ENCODE measurements at regions not wholly inside any gene's neighbourhood (a gene's known extent, or its start where the extent isn't known, plus 50 kb on each side); places are given as distances from the start of the nearest gene placed in this dataset.

DNA sequence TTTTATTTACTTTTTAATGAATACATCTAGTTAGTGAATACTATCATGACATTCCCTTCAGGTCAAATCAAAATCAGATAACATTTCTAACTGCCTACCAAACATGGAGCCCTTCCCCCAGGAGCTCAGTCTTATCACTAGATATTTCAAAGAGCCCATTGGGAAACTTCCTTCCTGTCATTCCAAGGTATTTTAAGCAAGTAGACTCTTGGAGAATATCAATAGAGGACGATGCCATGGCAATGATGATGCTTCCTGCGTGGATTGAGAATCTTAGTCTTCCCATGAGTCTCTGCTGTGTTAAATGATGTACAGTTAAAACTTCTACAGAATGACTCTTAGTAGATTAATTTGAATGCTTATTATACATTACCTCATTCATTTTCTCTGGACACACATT is 384.9 kb downstream of the CENPW start:
- Histone ChIP-seq H3F3A (replicated peaks; ENCODE audit: low read depth) (no peaks in the 10 kb centered on the region), H3K27ac (ENCODE audit: low read depth) (no peak overlapping the region), H3K36me3 (ENCODE audit: insufficient read depth) (no peaks in the 10 kb centered on the region; the same call in 1 of the 2 replicates), H3K9me2 (ENCODE audit: insufficient read depth) (no peaks in the 10 kb centered on the region), H4K20me1 (replicated peaks; ENCODE audit: insufficient read depth) (no peaks in the 10 kb centered on the region), H3K4me3 (no peak overlapping the region), H3K4me2 (no peak overlapping the region), H2AFZ (no peak overlapping the region), H3K79me2 (replicated peaks; ENCODE audit: insufficient read depth) (no peaks in the 10 kb centered on the region), H3K27me3 (ENCODE audit: insufficient read depth) (no peaks in the 10 kb centered on the region), H3K4me1 (ENCODE audit: insufficient read depth) (no peaks in the 10 kb centered on the region)
- no peaks in the 10 kb centered on the region for H3K27me3 Mint-ChIP-seq (ENCODE audit: insufficient read depth, low read depth, poor library complexity)
- H3K4me3 Mint-ChIP-seq = no peak overlapping the region
- DNase-seq (ENCODE audit: low spot score) (no peak), ATAC-seq (no peak)
- H3K4me1 Mint-ChIP-seq = no peaks in the 10 kb centered on the region
- peaks cover 40% of the 10 kb centered on the region for H3K9me3 Mint-ChIP-seq
- TF ChIP-seq EZH2phosphoT487 (IDR thresholded peaks at IDR 0.05; ENCODE audit: unreplicated experiment) (no peak), ZNF331 (CRISPR knock-in tag; IDR thresholded peaks at IDR 0.05; ENCODE audit: low read depth) (no peak), STAT1 (IDR thresholded peaks at IDR 0.05; ENCODE audit: unreplicated experiment) (no peak), ZNF114 (CRISPR knock-in tag; IDR thresholded peaks at IDR 0.05) (no peak), JUNB (IDR thresholded peaks at IDR 0.05; ENCODE audit: unreplicated experiment) (no peak), EZH2 (IDR thresholded peaks at IDR 0.05; ENCODE audit: low read depth, unreplicated experiment) (no peak), ETS1 (IDR thresholded peaks at IDR 0.05) (no peak), CREB1 (CRISPR knock-in tag; IDR thresholded peaks at IDR 0.05; ENCODE audit: low read depth) (no peak), POLR2AphosphoS5 (IDR thresholded peaks at IDR 0.05; ENCODE audit: low read depth) (no peak), NANOG (IDR thresholded peaks at IDR 0.05; ENCODE audit: borderline replicate concordance) (no peak)
- TF ChIP-seq, protein P1, sequence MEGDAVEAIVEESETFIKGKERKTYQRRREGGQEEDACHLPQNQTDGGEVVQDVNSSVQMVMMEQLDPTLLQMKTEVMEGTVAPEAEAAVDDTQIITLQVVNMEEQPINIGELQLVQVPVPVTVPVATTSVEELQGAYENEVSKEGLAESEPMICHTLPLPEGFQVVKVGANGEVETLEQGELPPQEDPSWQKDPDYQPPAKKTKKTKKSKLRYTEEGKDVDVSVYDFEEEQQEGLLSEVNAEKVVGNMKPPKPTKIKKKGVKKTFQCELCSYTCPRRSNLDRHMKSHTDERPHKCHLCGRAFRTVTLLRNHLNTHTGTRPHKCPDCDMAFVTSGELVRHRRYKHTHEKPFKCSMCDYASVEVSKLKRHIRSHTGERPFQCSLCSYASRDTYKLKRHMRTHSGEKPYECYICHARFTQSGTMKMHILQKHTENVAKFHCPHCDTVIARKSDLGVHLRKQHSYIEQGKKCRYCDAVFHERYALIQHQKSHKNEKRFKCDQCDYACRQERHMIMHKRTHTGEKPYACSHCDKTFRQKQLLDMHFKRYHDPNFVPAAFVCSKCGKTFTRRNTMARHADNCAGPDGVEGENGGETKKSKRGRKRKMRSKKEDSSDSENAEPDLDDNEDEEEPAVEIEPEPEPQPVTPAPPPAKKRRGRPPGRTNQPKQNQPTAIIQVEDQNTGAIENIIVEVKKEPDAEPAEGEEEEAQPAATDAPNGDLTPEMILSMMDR (conservative IDR thresholded peaks at IDR 0.05; ENCODE audit: low read depth in 2 of 2) = no peak
- TF ChIP-seq, protein P2, sequence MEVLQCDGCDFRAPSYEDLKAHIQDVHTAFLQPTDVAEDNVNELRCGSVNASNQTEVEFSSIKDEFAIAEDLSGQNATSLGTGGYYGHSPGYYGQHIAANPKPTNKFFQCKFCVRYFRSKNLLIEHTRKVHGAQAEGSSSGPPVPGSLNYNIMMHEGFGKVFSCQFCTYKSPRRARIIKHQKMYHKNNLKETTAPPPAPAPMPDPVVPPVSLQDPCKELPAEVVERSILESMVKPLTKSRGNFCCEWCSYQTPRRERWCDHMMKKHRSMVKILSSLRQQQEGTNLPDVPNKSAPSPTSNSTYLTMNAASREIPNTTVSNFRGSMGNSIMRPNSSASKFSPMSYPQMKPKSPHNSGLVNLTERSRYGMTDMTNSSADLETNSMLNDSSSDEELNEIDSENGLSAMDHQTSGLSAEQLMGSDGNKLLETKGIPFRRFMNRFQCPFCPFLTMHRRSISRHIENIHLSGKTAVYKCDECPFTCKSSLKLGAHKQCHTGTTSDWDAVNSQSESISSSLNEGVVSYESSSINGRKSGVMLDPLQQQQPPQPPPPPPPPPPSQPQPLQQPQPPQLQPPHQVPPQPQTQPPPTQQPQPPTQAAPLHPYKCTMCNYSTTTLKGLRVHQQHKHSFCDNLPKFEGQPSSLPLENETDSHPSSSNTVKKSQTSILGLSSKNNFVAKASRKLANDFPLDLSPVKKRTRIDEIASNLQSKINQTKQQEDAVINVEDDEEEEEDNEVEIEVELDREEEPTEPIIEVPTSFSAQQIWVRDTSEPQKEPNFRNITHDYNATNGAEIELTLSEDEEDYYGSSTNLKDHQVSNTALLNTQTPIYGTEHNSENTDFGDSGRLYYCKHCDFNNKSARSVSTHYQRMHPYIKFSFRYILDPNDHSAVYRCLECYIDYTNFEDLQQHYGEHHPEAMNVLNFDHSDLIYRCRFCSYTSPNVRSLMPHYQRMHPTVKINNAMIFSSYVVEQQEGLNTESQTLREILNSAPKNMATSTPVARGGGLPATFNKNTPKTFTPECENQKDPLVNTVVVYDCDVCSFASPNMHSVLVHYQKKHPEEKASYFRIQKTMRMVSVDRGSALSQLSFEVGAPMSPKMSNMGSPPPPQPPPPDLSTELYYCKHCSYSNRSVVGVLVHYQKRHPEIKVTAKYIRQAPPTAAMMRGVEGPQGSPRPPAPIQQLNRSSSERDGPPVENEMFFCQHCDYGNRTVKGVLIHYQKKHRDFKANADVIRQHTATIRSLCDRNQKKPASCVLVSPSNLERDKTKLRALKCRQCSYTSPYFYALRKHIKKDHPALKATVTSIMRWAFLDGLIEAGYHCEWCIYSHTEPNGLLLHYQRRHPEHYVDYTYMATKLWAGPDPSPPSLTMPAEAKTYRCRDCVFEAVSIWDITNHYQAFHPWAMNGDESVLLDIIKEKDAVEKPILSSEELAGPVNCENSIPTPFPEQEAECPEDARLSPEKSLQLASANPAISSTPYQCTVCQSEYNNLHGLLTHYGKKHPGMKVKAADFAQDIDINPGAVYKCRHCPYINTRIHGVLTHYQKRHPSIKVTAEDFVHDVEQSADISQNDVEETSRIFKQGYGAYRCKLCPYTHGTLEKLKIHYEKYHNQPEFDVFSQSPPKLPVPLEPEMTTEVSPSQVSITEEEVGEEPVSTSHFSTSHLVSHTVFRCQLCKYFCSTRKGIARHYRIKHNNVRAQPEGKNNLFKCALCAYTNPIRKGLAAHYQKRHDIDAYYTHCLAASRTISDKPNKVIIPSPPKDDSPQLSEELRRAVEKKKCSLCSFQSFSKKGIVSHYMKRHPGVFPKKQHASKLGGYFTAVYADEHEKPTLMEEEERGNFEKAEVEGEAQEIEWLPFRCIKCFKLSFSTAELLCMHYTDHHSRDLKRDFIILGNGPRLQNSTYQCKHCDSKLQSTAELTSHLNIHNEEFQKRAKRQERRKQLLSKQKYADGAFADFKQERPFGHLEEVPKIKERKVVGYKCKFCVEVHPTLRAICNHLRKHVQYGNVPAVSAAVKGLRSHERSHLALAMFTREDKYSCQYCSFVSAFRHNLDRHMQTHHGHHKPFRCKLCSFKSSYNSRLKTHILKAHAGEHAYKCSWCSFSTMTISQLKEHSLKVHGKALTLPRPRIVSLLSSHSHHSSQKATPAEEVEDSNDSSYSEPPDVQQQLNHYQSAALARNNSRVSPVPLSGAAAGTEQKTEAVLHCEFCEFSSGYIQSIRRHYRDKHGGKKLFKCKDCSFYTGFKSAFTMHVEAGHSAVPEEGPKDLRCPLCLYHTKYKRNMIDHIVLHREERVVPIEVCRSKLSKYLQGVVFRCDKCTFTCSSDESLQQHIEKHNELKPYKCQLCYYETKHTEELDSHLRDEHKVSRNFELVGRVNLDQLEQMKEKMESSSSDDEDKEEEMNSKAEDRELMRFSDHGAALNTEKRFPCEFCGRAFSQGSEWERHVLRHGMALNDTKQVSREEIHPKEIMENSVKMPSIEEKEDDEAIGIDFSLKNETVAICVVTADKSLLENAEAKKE (CRISPR knock-in tag; IDR thresholded peaks at IDR 0.05) = no peak
- TF ChIP-seq, protein P3, sequence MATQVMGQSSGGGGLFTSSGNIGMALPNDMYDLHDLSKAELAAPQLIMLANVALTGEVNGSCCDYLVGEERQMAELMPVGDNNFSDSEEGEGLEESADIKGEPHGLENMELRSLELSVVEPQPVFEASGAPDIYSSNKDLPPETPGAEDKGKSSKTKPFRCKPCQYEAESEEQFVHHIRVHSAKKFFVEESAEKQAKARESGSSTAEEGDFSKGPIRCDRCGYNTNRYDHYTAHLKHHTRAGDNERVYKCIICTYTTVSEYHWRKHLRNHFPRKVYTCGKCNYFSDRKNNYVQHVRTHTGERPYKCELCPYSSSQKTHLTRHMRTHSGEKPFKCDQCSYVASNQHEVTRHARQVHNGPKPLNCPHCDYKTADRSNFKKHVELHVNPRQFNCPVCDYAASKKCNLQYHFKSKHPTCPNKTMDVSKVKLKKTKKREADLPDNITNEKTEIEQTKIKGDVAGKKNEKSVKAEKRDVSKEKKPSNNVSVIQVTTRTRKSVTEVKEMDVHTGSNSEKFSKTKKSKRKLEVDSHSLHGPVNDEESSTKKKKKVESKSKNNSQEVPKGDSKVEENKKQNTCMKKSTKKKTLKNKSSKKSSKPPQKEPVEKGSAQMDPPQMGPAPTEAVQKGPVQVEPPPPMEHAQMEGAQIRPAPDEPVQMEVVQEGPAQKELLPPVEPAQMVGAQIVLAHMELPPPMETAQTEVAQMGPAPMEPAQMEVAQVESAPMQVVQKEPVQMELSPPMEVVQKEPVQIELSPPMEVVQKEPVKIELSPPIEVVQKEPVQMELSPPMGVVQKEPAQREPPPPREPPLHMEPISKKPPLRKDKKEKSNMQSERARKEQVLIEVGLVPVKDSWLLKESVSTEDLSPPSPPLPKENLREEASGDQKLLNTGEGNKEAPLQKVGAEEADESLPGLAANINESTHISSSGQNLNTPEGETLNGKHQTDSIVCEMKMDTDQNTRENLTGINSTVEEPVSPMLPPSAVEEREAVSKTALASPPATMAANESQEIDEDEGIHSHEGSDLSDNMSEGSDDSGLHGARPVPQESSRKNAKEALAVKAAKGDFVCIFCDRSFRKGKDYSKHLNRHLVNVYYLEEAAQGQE (IDR thresholded peaks at IDR 0.05; ENCODE audit: unreplicated experiment) = no peak
- H3K27ac Mint-ChIP-seq = no peak overlapping the region
- peaks cover 19% of the 10 kb centered on the region for H3K36me3 Mint-ChIP-seq (ENCODE audit: low read depth)
